PC-3 (cell line): ENCODE measurements at regions not wholly inside any gene's neighbourhood (a gene's known extent, or its start where the extent isn't known, plus 50 kb on each side); places are given as distances from the start of the nearest gene placed in this dataset.

Experiments used
- ATAC-seq: fragments of 200-7000 bp; cut with Tn5 transposase; 2 replicates; pipeline ENCODE4 v1.9.1; 2020; ENCODE audit warnings: mild to moderate bottlenecking, moderate library complexity
- BruUV-seq: library from RNA; stranded (reverse); fragments of 400-500 nt; replicated peaks from 2 replicates; lab custom pipeline; 2021; lab: Mats Ljungman, UMichigan
- CTCF ChIA-PET: fragments of 300-600 bp; sonication (Branson Sonifier 250); formaldehyde crosslinking; loops from one replicate; lab custom pipeline; 2022; ENCODE audit warnings: antibody characterized with exemption; lab: Charles Lee
- POLR2A ChIA-PET: fragments of 300-600 bp; sonication (Branson Sonifier 250); formaldehyde crosslinking; loops from one replicate; lab custom pipeline; 2022; ENCODE audit warnings: antibody characterized with exemption; ENCODE audit not compliant: unreplicated experiment; lab: Charles Lee
- DNase-seq: peaks from one replicate; pipeline ENCODE4 v3.0.0-alpha.2; 2015
- H2AFZ ChIP-seq: fragments of 300-600 bp; sonication (generic); 2 replicates; pipeline ENCODE4 v1.6.0; 2016; ENCODE audit warnings: antibody characterized with exemption, low read length
- H3F3A ChIP-seq: fragments of 300-600 bp; sonication (generic); one replicate; pipeline ENCODE4 v1.6.0; 2017; ENCODE audit warnings: antibody characterized with exemption, low read length, control low read depth, mild to moderate bottlenecking; ENCODE audit not compliant: unreplicated experiment
- H3K27ac ChIP-seq: fragments of 300-600 bp; sonication (generic); 2 replicates; pipeline ENCODE4 v1.5.1; 2016; ENCODE audit warnings: mild to moderate bottlenecking, low read length
- H3K27me3 ChIP-seq: fragments of 300-600 bp; sonication (generic); 2 replicates; pipeline ENCODE4 v1.6.1; 2016; ENCODE audit warnings: low read length, mixed read lengths
- H3K36me3 ChIP-seq: fragments of 300-600 bp; sonication (generic); 2 replicates; pipeline ENCODE4 v1.6.1; 2016; ENCODE audit warnings: low read depth, mixed run types, low read length, mixed read lengths
- H3K4me1 ChIP-seq: fragments of 300-600 bp; sonication (generic); 2 replicates; pipeline ENCODE4 v1.5.1; 2016; ENCODE audit warnings: low read length; ENCODE audit not compliant: insufficient read depth
- H3K4me2 ChIP-seq: fragments of 300-600 bp; sonication (generic); 2 replicates; pipeline ENCODE4 v1.6.0; 2016; ENCODE audit warnings: low read length
- H3K4me3 ChIP-seq: fragments of 300-600 bp; sonication (generic); 2 replicates; pipeline ENCODE4 v1.5.1; 2016; ENCODE audit warnings: mild to moderate bottlenecking, low read length, mixed read lengths
- H3K79me2 ChIP-seq: fragments of 300-600 bp; sonication (generic); 2 replicates; pipeline ENCODE4 v1.6.1; 2017; ENCODE audit warnings: low read length, mixed read lengths
- H3K9ac ChIP-seq: fragments of 300-600 bp; sonication (generic); 2 replicates; pipeline ENCODE4 v1.6.0; 2016; ENCODE audit warnings: mild to moderate bottlenecking, low read length
- H3K9me2 ChIP-seq: fragments of 300-600 bp; sonication (generic); replicated peaks from 2 replicates; pipeline ENCODE4 v1.6.1; 2016; ENCODE audit warnings: mixed run types, low read length, mixed read lengths
- H3K9me3 ChIP-seq: fragments of 300-600 bp; sonication (generic); 2 replicates; pipeline ENCODE4 v1.6.1; 2016; ENCODE audit warnings: low read length, mixed read lengths
- H4K20me1 ChIP-seq: fragments of 300-600 bp; sonication (generic); 2 replicates; pipeline ENCODE4 v1.6.1; 2016; ENCODE audit warnings: low read length, mixed read lengths
- CTCF ChIP-seq: fragments of 300-600 bp; sonication (generic); conservative IDR thresholded peaks from 2 replicates; pipeline ENCODE4 v1.5.1; 2017; ENCODE audit warnings: antibody characterized with exemption, low read depth, mild to moderate bottlenecking, low read length
- EZH2 ChIP-seq: fragments of 300-600 bp; sonication (generic); IDR thresholded peaks from one replicate; pipeline ENCODE4 v1.6.1; 2017; ENCODE audit warnings: antibody characterized with exemption, mild to moderate bottlenecking, low read length; ENCODE audit not compliant: unreplicated experiment
- EZH2phosphoT487 ChIP-seq: fragments of 300-600 bp; sonication (generic); IDR thresholded peaks from 2 replicates; pipeline ENCODE4 v1.6.1; 2018; ENCODE audit warnings: mild to moderate bottlenecking, antibody characterized with exemption, low read length, borderline replicate concordance
- intact Hi-C: fragments of 100-400 bp; cut with micrococcal nuclease; formaldehyde crosslinking; loops from 2 replicates; pipeline ENCODE4 v1.9.0; 2023

GRCh38 chr18:55927831-55928230, 339.8 kb upstream of the TCF4 start:
- Histone ChIP-seq H3K4me1 (no peaks in the 10 kb centered on the region), H3K4me2 (no peak overlapping the region), H3K36me3 (no peaks in the 10 kb centered on the region), H3K27ac (no peak overlapping the region), H3K4me3 (no peak overlapping the region), H3K27me3 (no peaks in the 10 kb centered on the region), H3K9ac (no peak overlapping the region), H3K9me2 (no peaks in the 10 kb centered on the region), H3K79me2 (no peaks in the 10 kb centered on the region), H4K20me1 (no peaks in the 10 kb centered on the region), H3K9me3 (no peaks in the 10 kb centered on the region), H3F3A (no peaks in the 10 kb centered on the region), H2AFZ (0 out of 2 replicates have a peak overlapping the region, but pooled peaks have one; percentile 21)
- ChIA-PET CTCF (no interaction called here), POLR2A (no interaction called here)
- intact Hi-C loops, result no loop called here
- DNase-seq (no peak), ATAC-seq (no peak)
- BruUV-seq, result no TSS peak
- TF ChIP-seq EZH2phosphoT487 (no peak), EZH2 (no peak), CTCF (no peak)

- POLR2A ChIA-PET, result no interaction called here
Observed at GRCh38 chr18:55925772-55926171, 337.8 kb upstream of the TCF4 start.

More at GRCh38 chr18:55925772-55926171, 337.8 kb upstream of the TCF4 start:
- TF ChIP-seq EZH2 (no peak), EZH2phosphoT487 (no peak), CTCF (no peak)
- Histone ChIP-seq H3K4me1 (no peaks in the 10 kb centered on the region), H3K36me3 (no peaks in the 10 kb centered on the region), H3K4me3 (no peak overlapping the region), H3K27ac (no peak overlapping the region), H3K4me2 (no peak overlapping the region), H2AFZ (peak overlapping the region; percentile 37), H3K9me2 (no peaks in the 10 kb centered on the region), H3K27me3 (no peaks in the 10 kb centered on the region), H3K9ac (no peak overlapping the region), H3F3A (no peaks in the 10 kb centered on the region), H3K9me3 (no peaks in the 10 kb centered on the region), H3K79me2 (no peaks in the 10 kb centered on the region), H4K20me1 (no peaks in the 10 kb centered on the region)
- intact Hi-C loops, result no loop called here
- DNase-seq (no peak), ATAC-seq (no peak)
- CTCF ChIA-PET, result no interaction called here
- no TSS peak for BruUV-seq
